GM12874 (cell line): ENCODE measurements at regions not wholly inside any gene's neighbourhood (a gene's known extent, or its start where the extent isn't known, plus 50 kb on each side); places are given as distances from the start of the nearest gene placed in this dataset.

Experiments
- TF ChIP-seq, protein P1 (sequence below): IDR thresholded peaks from 2 replicates; pipeline ENCODE4 v1.5.1; 2011; ENCODE audit warnings: low read depth, mild to moderate bottlenecking, control low read depth, low read length, moderate library complexity; ENCODE audit not compliant: insufficient read depth

DNA sequence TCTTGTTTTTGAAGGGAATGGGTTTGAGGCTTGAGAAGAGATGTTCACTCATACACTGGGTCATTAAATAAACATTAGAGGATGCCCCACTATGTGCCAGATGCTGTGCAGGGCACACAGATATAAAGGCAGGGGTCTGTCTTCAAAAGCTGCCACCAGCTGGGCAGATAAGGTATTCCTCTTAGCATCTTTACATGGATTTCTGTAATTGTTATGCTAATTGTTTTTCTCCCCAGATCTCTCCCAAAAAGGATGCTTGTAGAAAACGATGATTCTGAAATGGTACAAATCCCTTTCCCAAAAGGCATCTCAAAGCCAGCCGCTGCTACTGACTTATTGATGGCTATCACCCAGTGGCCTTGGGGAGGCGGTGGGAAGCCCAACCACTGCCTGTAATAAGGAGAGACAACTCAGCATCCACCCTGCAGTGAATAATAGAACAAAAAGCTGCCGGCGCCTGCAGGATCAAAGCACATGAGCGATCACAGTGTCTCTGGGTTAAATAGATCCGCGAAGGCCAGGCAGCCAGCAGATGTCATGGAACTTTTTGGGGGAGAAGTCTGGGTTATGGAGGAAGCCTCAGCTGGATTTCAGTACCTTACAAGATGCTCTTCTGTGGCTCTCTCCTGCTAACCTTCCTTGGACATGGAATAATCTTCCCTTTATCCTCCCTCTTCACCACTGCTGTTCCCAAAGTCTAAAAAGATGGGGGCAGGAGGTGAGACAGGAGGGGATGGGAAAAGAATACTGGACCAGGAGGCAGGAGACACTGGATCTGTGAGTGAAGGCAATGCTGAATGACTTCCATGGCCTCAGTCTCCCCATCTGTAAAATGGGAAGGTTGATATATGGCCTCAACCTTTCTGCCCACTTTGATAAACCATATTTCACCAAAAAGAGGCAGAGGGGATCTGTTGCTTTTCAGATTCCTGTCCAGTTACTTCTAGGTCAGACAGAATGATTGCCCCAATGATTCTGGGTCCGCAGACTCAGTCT is 54.8 kb upstream of the CD34 start:
- TF ChIP-seq, protein P1, sequence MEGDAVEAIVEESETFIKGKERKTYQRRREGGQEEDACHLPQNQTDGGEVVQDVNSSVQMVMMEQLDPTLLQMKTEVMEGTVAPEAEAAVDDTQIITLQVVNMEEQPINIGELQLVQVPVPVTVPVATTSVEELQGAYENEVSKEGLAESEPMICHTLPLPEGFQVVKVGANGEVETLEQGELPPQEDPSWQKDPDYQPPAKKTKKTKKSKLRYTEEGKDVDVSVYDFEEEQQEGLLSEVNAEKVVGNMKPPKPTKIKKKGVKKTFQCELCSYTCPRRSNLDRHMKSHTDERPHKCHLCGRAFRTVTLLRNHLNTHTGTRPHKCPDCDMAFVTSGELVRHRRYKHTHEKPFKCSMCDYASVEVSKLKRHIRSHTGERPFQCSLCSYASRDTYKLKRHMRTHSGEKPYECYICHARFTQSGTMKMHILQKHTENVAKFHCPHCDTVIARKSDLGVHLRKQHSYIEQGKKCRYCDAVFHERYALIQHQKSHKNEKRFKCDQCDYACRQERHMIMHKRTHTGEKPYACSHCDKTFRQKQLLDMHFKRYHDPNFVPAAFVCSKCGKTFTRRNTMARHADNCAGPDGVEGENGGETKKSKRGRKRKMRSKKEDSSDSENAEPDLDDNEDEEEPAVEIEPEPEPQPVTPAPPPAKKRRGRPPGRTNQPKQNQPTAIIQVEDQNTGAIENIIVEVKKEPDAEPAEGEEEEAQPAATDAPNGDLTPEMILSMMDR, result no peak

DNA sequence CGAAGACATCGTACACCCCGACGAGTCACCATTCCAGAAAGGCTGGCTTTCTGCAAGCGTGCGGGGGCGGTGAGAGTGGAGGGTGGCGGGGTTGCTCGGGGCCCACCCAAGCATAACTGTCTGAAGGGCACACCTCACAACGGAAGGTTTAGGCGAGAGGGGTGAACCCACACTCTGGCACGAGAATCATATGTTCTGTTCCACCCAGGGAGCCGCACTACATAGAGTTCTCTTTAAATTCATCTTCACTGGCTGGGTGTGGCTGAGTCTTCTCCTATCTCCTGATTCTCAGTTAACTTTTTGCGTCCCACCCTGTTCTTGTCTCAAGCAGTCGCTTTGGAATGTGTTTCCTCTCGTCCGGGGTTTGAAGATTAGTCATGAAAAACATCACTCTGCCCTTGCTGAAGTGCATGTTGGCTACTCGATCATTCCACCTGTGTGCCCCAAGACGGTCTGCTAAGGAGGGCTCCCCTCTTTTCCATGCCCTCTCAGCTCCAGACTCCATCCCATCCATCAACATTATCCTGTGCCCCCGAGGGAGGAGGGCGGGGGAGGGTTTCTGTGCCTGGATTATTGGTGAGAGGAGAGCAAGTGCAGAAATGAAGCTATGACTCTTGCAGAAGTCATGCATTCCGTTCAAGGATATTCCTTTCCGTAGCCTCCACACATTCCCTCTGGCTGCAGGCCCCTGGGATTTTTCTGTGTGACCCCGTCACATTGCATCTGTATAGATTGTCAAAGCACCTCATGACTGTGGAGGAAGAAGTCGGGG is 53.5 kb upstream of the CD34 start:
- TF ChIP-seq, protein P1, result no peak

DNA sequence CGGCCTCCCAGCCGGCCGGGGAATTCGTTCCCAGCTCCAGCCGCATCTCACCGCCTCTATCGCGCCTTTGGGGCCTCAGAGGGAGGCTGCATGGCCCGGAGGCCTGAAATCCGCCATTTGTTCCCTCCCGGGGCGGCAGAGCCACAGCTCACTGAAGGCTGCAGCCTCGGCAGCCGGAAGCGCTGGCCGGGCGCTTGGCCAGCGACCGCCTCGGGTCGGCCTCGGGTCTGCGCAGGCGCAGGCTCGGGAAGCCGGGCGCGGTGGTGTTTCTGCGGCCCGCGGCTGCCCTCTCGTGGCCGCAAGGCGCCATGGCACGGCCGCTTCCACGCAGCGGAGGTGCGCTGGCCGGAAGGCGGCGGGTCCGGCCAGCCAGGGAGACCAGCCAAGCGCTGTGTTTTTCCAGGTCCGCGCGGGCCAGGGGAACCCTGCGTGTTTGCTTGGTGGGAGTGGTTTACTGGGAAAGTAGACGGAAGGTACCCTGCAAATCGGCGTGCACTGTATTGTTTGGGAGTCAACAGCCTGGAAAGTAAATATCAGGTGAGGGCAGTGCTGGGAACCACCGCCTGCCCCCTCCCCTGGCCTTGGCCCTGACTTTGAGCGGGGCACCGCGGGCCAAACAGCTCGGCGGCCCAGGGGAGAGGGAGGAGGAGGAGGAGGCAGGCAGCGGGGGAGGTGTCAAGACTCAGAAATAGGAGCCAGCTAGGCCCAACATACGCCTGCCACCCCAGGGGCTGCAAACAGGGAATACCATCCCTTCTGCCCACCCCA is 52.7 kb upstream of the CD34 start:
- TF ChIP-seq, protein P1, result peak; percentile 98

DNA sequence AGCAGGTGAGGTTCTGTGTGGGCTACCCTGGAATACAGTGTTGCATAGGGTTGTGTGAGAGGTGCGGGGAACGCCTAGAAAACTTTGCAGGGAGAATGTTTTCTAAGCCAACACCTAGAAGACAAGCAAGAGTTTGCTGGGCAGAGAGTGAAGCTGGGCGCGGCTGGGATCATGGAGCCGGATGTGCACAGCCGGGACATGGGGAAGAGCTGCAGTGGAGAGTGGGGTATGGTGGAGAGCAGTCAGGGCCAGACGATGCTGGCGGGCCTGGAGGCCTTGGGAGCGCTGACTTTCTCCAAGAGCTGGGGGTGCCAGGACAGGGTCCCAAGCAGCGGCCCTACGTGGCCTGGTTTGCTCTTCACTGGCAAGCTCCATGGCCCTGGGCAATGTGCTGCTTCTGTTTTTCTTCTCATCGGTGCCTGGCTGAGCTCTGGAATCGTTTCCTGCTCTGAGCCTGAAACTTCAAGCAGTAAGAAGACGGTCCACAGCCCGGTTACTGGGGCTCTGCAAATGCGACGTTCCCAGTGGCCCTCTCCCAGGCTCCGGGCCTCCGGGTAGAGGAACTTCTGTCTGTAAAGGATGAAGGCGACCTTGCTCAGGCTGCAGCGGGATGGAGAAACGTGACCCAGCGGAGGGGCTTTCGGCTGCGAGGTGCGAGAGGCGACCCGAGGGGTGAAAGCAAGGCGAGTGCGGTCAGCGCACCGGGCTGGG is 51.9 kb upstream of the CD34 start:
- TF ChIP-seq, protein P1, result no peak
